Liver (tissue), 8 donors: ENCODE measurements at regions not wholly inside any gene's neighbourhood (a gene's known extent, or its start where the extent isn't known, plus 50 kb on each side); places are given as distances from the start of the nearest gene placed in this dataset.

Experiments
- DNase-seq: peaks from one replicate; pipeline ENCODE4 v3.0.0-alpha.2; 2017; ENCODE audit warnings: low spot score
- H3K27ac ChIP-seq, 2 donors: one replicate each; pipeline ENCODE4 v1.7.0; 2013; ENCODE audit warnings: inconsistent platforms in 2 of 2, low read length in 2 of 2, control low read depth in 1 of 2, low read depth in 1 of 2, mild to moderate bottlenecking in 1 of 2
- H3K27me3 ChIP-seq, 4 donors: one replicate each; pipeline versions ENCODE4 v1.6.1 to v1.7.0; 2013; ENCODE audit warnings: low read length in 3 of 4, inconsistent platforms in 1 of 4, mild to moderate bottlenecking in 1 of 4, moderate library complexity in 1 of 4; ENCODE audit not compliant: control insufficient read depth in 4 of 4, insufficient read depth in 4 of 4
- H3K36me3 ChIP-seq, 4 donors: one replicate each; pipeline versions ENCODE4 v1.6.1 to v1.7.0; 2013; ENCODE audit warnings: low read length in 3 of 4, mild to moderate bottlenecking in 3 of 4, low read depth in 1 of 4, moderate library complexity in 1 of 4; ENCODE audit not compliant: control insufficient read depth in 4 of 4, insufficient read depth in 3 of 4
- H3K4me1 ChIP-seq, 4 donors: one replicate each; pipeline versions ENCODE4 v1.6.1 to v1.7.0; 2013; ENCODE audit warnings: low read length in 3 of 4, mild to moderate bottlenecking in 3 of 4, moderate library complexity in 1 of 4; ENCODE audit not compliant: control insufficient read depth in 4 of 4, insufficient read depth in 4 of 4
- H3K4me3 ChIP-seq, 3 donors: one replicate each; pipeline versions ENCODE4 v1.6.1 to v1.7.0; 2013; ENCODE audit warnings: low read length in 3 of 3, control low read depth in 1 of 3, low read depth in 1 of 3, mild to moderate bottlenecking in 1 of 3
- H3K9ac ChIP-seq, 2 donors: one replicate each; pipeline ENCODE4 v1.7.0; 2013; ENCODE audit warnings: low read length in 2 of 2, mild to moderate bottlenecking in 2 of 2, moderate library complexity in 2 of 2, control low read depth in 1 of 2, low read depth in 1 of 2
- H3K9me3 ChIP-seq, 4 donors: one replicate each; pipeline versions ENCODE4 v1.6.1 to v1.7.0; 2013; ENCODE audit warnings: low read length in 3 of 4; ENCODE audit not compliant: control insufficient read depth in 4 of 4
- EGR1 ChIP-seq, 2 donors: IDR thresholded peaks; 2 replicates each; pipeline ENCODE4 v1.6.1; 2016 to 2018; ENCODE audit warnings: antibody characterized with exemption in 2 of 2, low read depth in 2 of 2
- FOXA1 ChIP-seq: IDR thresholded peaks from 2 replicates; pipeline ENCODE4 v1.6.1; 2016; ENCODE audit warnings: antibody characterized with exemption
- FOXA2 ChIP-seq: IDR thresholded peaks from 2 replicates; pipeline ENCODE4 v1.6.1; 2016; ENCODE audit warnings: antibody characterized with exemption
- HNF4A ChIP-seq, 2 donors: conservative IDR thresholded peaks; 2 replicates each; pipeline ENCODE4 v1.6.1; 2016; ENCODE audit warnings: antibody characterized with exemption in 2 of 2, mild to moderate bottlenecking in 2 of 2
- HNF4G ChIP-seq: IDR thresholded peaks from 2 replicates; pipeline ENCODE4 v1.6.1; 2016; ENCODE audit warnings: antibody characterized with exemption
- RAD21 ChIP-seq, 2 donors: IDR thresholded peaks; 2 replicates each; pipeline ENCODE4 v1.6.1; 2016; ENCODE audit warnings: antibody characterized with exemption in 2 of 2, mild to moderate bottlenecking in 2 of 2
- RXRA ChIP-seq, 2 donors: IDR thresholded peaks; 2 replicates each; pipeline ENCODE4 v1.6.1; 2017 to 2018; ENCODE audit warnings: antibody characterized with exemption in 2 of 2, mild to moderate bottlenecking in 1 of 2
- SP1 ChIP-seq: IDR thresholded peaks from 2 replicates; pipeline ENCODE4 v1.6.1; 2018; ENCODE audit warnings: antibody characterized with exemption, mild to moderate bottlenecking
- TAF1 ChIP-seq: conservative IDR thresholded peaks from 2 replicates; pipeline ENCODE4 v1.6.1; 2016; ENCODE audit warnings: antibody characterized with exemption, mild to moderate bottlenecking
- WGBS: extraction: QIAGEN DNeasy Blood & Tissue Kit; methylation state at CpG from one replicate; pipeline ENCODE4 v1.1.7; 2013; 5-methylcytosine and 5-hydroxymethylcytosine counted together
- TF ChIP-seq, protein P1 (sequence below): IDR thresholded peaks from 2 replicates; pipeline ENCODE4 v1.6.1; 2016; ENCODE audit warnings: antibody characterized with exemption
- TF ChIP-seq, protein P2 (sequence below): IDR thresholded peaks from 2 replicates; pipeline ENCODE4 v1.6.1; 2016; ENCODE audit warnings: antibody characterized with exemption
- TF ChIP-seq, protein P3 (sequence below): fragments of 150-350 bp; IDR thresholded peaks from 2 replicates; pipeline ENCODE4 v1.5.1; 2017; ENCODE audit warnings: improper control_type of control experiment, low read depth, low read length; ENCODE audit not compliant: missing input control
- TF ChIP-seq, protein P4 (sequence below): IDR thresholded peaks from 2 replicates; pipeline ENCODE4 v1.6.1; 2016; ENCODE audit warnings: antibody characterized with exemption
- TF ChIP-seq, protein P5 (sequence below): IDR thresholded peaks from 2 replicates; pipeline ENCODE4 v1.6.1; 2016; ENCODE audit warnings: antibody characterized with exemption, mild to moderate bottlenecking
- donor health status: healthy.
- donor health status: healthy.
- donor health status: healthy.
- donor health status: healthy.
- donor health status: healthy.

DNA sequence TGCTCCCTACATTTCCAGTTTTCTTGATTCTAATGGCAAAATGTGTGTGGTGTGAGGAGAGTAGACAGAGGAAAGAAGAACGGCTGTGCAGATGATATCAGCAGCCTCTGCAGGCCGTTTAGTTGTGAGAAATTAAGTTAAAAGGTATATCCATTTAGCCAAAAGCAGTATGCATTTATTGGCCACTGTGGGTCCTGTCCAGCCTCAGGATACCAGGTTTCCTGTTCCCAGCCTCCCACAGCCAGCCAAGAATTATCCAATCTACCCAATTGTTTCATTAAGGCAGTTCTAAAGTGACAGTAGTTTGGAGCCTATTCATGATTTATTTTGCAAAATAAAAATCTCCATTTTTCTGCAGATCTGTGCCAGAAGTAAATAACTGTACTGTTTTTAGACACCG, 107.5 kb downstream of the TMEM18 start (continued):
- TF ChIP-seq HNF4G = no peak

DNA sequence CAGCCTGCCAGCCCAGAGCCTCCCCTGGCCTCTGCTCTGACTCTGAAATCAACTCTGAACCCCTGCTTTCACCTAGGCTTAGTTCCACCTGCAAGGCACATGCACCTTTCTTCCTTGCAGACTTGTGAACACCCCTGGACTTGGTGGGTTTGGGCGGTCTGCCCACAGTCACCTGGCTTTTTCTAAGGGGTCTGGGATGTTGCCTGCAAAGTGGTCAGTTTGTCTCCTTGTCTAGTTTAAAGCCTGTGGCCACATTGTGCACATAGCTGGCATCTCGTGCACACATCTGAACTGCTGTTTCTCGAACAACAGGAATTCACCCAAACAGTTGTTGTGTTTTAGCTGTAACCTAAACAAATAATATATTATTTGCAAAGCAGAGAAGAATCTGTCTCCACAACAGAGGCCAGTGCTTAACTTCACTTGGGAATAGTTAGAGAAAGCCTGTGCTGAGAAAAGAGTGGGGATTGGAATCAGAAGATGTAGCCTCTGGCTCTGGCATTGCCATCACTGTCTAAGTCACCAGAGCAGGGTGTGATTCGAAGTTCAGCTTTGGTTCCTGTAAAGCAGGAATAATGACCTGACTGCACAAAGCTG, 108.5 kb downstream of the TMEM18 start:
- H3K4me1 ChIP-seq = peaks cover 0 to 1% (median 0%) of the 10 kb centered on the region in 4 donors
- H3K36me3 ChIP-seq = no peaks in the 10 kb centered on the region
- WGBS = 59% methylated on average over 4 of the region's 4 CpGs
- TF ChIP-seq HNF4A (conservative IDR thresholded peaks at IDR 0.05) (no peak), RAD21 (IDR thresholded peaks at IDR 0.05) (no peak), FOXA2 (no peak), EGR1 (IDR thresholded peaks at IDR 0.05; ENCODE audit: low read depth in 2 of 2) (no peak), SP1 (no peak)
- TF ChIP-seq, protein P1, sequence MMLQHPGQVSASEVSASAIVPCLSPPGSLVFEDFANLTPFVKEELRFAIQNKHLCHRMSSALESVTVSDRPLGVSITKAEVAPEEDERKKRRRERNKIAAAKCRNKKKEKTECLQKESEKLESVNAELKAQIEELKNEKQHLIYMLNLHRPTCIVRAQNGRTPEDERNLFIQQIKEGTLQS = no peak
- TF ChIP-seq, protein P2, sequence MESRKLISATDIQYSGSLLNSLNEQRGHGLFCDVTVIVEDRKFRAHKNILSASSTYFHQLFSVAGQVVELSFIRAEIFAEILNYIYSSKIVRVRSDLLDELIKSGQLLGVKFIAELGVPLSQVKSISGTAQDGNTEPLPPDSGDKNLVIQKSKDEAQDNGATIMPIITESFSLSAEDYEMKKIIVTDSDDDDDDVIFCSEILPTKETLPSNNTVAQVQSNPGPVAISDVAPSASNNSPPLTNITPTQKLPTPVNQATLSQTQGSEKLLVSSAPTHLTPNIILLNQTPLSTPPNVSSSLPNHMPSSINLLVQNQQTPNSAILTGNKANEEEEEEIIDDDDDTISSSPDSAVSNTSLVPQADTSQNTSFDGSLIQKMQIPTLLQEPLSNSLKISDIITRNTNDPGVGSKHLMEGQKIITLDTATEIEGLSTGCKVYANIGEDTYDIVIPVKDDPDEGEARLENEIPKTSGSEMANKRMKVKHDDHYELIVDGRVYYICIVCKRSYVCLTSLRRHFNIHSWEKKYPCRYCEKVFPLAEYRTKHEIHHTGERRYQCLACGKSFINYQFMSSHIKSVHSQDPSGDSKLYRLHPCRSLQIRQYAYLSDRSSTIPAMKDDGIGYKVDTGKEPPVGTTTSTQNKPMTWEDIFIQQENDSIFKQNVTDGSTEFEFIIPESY = no peak
- TF ChIP-seq, protein P3, sequence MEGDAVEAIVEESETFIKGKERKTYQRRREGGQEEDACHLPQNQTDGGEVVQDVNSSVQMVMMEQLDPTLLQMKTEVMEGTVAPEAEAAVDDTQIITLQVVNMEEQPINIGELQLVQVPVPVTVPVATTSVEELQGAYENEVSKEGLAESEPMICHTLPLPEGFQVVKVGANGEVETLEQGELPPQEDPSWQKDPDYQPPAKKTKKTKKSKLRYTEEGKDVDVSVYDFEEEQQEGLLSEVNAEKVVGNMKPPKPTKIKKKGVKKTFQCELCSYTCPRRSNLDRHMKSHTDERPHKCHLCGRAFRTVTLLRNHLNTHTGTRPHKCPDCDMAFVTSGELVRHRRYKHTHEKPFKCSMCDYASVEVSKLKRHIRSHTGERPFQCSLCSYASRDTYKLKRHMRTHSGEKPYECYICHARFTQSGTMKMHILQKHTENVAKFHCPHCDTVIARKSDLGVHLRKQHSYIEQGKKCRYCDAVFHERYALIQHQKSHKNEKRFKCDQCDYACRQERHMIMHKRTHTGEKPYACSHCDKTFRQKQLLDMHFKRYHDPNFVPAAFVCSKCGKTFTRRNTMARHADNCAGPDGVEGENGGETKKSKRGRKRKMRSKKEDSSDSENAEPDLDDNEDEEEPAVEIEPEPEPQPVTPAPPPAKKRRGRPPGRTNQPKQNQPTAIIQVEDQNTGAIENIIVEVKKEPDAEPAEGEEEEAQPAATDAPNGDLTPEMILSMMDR = no peak
- DNase-seq = no peak
- no peak overlapping the region for H3K9ac ChIP-seq
- H3K27ac ChIP-seq = no peak overlapping the region
- no peak overlapping the region for H3K4me3 ChIP-seq
- peaks cover 0 to 8% (median 2%) of the 10 kb centered on the region in 4 donors for H3K27me3 ChIP-seq
- no peaks in the 10 kb centered on the region for H3K9me3 ChIP-seq

DNA sequence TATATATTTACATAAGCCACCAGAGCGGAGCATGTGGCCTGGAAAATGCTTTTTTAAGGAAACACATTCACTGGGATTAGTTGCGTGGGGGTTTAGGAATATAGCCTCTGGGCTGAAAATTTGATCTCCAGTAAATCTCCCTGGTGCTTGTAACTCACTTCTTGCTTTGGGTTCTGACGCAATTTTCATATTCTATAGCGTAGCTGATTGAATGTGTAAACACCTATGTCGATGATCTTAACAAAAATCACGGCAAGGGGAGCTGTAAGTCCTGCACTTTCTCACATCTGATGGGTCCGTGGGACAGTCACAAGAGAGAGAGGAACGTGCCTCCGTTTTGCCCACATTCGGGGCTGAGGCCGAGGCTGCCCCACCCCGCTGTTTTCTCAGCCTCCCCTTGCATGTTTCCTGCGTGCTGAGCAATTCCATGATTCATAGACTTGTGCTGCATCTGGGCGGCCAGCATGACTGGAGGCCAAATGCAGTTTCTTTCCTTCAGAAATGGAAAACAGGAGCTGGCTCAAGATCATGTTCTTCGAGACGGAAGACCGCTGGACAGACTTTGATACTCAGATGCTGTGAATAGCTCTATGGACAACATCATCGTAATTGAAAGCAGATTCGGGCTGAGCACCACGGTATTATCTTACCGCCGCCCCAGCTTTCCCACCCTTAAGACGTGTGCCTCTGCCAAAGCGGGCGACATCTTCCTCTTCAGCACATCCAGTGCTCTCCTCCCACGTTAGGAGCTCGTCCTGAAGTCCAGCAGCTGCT, 109.2 kb downstream of the TMEM18 start:
- WGBS = 71% methylated on average over 27 of the region's 27 CpGs
- no peak for TF ChIP-seq FOXA1
- H3K27me3 ChIP-seq = peaks cover 0 to 8% (median 2%) of the 10 kb centered on the region in 4 donors
- no peaks in the 10 kb centered on the region for H3K9me3 ChIP-seq
- H3K27ac ChIP-seq = no peak overlapping the region
- no peaks in the 10 kb centered on the region for H3K36me3 ChIP-seq
- no peak overlapping the region for H3K9ac ChIP-seq
- peaks cover 0 to 3% (median 0%) of the 10 kb centered on the region in 4 donors for H3K4me1 ChIP-seq
- H3K4me3 ChIP-seq = no peak overlapping the region
- no peak for DNase-seq

DNA sequence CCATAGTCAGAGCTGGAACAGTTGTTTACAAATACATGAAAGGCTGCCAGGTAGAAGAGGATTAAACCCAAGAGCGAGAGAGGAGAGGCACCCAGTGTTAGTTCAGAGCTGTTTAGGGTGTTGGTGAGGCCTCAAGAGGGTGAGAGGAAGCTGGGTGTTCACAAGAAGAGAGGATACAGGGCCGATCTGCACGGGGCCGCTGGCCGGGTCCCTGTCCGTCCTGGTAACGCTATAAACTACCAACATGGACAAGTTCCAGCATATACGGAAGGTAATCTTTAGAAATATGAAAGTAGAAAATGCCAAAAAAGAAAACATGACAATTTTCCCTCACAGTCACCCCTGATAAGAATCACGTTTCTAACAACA, 109.7 kb downstream of the TMEM18 start:
- Histone ChIP-seq H3K9ac (no peak overlapping the region), H3K27me3 (peaks cover 0 to 8% (median 2%) of the 10 kb centered on the region in 4 donors), H3K4me3 (no peak overlapping the region), H3K4me1 (peaks cover 0 to 3% (median 0%) of the 10 kb centered on the region in 4 donors), H3K9me3 (no peaks in the 10 kb centered on the region), H3K36me3 (no peaks in the 10 kb centered on the region), H3K27ac (no peak overlapping the region)
- WGBS = 79% methylated on average over 9 of the region's 9 CpGs
- no peak for DNase-seq
- TF ChIP-seq RXRA (IDR thresholded peaks at IDR 0.05) (no peak), RAD21 (IDR thresholded peaks at IDR 0.05) (no peak), SP1 (no peak), TAF1 (no peak)
- TF ChIP-seq, protein P4, sequence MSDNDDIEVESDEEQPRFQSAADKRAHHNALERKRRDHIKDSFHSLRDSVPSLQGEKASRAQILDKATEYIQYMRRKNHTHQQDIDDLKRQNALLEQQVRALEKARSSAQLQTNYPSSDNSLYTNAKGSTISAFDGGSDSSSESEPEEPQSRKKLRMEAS = no peak
- TF ChIP-seq, protein P5, sequence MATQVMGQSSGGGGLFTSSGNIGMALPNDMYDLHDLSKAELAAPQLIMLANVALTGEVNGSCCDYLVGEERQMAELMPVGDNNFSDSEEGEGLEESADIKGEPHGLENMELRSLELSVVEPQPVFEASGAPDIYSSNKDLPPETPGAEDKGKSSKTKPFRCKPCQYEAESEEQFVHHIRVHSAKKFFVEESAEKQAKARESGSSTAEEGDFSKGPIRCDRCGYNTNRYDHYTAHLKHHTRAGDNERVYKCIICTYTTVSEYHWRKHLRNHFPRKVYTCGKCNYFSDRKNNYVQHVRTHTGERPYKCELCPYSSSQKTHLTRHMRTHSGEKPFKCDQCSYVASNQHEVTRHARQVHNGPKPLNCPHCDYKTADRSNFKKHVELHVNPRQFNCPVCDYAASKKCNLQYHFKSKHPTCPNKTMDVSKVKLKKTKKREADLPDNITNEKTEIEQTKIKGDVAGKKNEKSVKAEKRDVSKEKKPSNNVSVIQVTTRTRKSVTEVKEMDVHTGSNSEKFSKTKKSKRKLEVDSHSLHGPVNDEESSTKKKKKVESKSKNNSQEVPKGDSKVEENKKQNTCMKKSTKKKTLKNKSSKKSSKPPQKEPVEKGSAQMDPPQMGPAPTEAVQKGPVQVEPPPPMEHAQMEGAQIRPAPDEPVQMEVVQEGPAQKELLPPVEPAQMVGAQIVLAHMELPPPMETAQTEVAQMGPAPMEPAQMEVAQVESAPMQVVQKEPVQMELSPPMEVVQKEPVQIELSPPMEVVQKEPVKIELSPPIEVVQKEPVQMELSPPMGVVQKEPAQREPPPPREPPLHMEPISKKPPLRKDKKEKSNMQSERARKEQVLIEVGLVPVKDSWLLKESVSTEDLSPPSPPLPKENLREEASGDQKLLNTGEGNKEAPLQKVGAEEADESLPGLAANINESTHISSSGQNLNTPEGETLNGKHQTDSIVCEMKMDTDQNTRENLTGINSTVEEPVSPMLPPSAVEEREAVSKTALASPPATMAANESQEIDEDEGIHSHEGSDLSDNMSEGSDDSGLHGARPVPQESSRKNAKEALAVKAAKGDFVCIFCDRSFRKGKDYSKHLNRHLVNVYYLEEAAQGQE = no peak
